ENCODE measurements at regions not wholly inside any gene's neighbourhood (a gene's known extent, or its start where the extent isn't known, plus 50 kb on each side); places are given as distances from the start of the nearest gene placed in this dataset.
"Not testable (repeated sequence)": the region's sequence is repeated elsewhere in the genome, so short reads cannot be mapped to it uniquely, and the experiment has no call there.

- no peak for DNase-seq (ENCODE audit: low read depth)
Measured at GRCh38 chr4:97235521-97235920, 907.8 kb downstream of the STPG2 start.

DNA sequence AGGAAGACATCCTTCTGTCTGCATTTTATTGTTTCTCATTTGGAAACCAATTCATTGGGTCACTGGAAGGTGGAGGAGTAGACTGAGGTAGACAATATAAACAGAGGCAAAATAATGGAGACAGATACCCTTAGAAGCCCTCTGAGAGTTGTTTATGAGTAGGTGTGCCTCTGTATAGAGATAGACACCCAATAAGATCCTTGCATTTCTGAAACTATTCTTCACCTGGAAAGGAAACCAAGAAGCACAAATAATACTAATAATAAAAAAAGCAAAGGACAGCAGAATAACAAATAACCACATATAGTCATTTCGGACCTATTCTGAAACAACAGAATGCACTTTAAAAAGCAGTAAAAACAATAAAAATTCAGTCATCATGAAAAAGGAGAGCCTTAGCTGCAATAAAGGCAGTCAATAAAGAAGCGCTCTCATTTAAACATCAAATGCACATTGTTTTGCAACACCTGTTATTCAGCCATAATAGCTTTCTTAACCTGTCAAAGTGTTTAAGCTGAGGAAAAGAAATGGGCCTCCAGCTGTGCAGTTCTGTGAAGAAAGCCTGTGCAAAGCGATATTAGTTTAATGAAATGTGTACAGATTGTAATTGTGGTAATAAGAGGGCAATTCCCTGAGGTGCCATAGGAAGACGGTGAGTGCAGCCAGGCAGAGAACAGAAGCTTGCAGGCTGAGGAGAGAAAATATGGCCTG lies 904.2 kb downstream of the STPG2 start:
- no peak for DNase-seq (ENCODE audit: low read depth)

GRCh38 chr4:97239667-97239997 lies 903.6 kb downstream of the STPG2 start:
- no peak for DNase-seq (ENCODE audit: low read depth)

DNA sequence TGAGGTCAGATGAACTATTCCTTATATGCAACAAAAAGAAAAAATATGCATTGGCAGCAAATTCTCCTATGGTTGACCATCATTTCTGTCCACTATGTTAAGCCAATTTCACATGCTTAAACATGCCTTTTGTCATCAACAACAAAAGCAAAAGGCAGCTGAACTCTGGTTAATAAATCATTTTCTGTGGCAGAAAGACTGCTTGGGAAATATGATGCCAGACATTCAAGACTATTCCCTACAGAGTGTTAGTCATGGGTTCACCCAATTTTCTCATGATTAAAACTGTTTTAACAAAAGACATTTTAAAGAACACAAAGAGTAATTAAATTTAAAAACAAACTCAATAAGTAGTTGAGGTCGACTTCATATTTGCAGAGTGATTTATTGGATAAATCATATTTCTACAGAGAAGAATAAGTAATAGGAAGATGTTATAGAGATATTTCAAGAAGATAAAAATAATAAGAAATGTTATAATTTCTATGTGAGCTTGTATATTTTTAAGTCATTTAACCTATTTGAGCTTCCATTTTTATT lies 890.6 kb downstream of the STPG2 start:
- no peak for DNase-seq (ENCODE audit: low read depth)

GRCh38 chr4:97262769-97263168 lies 880.5 kb downstream of the STPG2 start:
- no peak for DNase-seq (ENCODE audit: low read depth)

DNA sequence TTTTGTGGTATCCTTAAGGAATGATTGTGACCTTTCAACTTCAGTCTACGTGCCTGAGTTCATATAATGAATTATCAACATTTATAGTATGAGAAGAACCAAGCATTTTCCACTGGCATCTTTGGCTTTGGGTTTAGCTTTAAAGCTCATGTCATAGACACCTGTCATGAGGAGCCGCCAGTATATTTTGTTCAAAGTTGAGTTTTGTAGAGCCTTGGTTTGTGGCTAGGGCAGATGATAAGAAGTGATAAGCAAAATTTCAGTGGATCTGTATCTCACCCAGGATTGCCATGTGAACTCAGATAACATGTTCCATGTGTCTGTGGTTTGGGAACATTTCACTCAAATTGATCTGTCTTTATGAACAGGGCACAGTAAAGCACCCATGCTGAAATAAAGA lies 873.2 kb downstream of the STPG2 start:
- DNase-seq (ENCODE audit: low read depth): no peak

DNA sequence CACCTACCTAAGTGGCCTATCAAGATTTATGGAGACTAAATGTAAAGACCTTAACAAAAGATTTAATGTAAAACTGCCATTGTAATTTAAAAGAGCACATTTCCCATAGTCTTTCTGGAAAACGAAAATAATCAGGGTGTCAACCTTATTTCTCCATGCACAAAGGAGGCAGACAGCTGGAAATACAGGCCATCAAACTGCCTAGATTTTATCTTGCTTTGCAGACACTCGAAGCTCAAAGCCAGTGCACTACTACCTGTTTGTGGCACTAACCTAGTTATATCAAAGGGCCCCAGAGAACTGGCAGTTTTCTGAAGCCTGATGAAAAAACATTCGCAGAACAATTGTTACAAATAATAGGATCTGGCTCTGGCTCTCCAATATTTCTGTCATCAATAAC lies 863.9 kb downstream of the STPG2 start:
- DNase-seq (ENCODE audit: low read depth): no peak

DNA sequence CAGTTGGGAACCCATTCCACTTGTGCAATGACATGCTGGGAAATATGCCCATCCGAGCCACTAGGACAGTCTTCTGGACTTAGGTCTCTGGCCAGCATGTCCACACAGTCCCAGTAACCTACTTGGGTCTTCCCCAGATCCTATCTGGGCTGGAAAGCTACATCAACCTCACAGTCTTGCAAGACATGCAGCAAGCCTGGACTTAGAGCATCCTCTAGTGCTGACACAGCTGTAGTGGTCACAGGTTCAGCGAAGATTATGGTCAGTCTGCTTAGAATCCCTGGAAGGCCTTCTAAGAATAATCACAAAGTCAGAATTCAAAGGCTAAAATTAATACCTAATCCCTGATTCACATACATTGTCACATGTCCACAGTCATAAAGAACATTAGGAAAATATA lies 842.7 kb downstream of the STPG2 start:
- DNase-seq (ENCODE audit: low read depth): no peak

- no peak for DNase-seq (ENCODE audit: low read depth)
Measured at GRCh38 chr4:97305351-97305750, 837.9 kb downstream of the STPG2 start.

DNA sequence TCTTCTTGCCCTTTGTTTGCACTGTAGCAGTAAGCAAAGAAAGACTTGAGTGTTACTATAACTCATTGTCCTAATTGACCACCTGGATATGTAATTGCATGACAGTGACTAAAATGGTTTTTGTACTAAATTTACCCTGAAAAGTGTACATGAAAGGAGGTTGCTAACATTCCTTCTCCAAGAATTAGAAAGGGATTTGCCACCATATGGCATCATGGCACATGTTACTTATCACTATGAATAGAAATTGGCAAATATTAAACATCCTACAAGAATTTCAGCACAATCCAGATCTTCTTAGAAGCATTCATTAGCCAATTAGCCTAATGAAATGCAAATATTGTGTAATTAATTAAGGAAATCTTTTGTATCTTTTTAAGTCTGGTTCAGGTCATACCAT lies 834.2 kb downstream of the STPG2 start:
- DNase-seq (ENCODE audit: low read depth): no peak

GRCh38 chr4:97317201-97317600 lies 826.1 kb downstream of the STPG2 start:
- DNase-seq (ENCODE audit: low read depth): no peak

- no peak for DNase-seq (ENCODE audit: low read depth)
Measured at GRCh38 chr4:97317671-97318070, 825.6 kb downstream of the STPG2 start.

DNA sequence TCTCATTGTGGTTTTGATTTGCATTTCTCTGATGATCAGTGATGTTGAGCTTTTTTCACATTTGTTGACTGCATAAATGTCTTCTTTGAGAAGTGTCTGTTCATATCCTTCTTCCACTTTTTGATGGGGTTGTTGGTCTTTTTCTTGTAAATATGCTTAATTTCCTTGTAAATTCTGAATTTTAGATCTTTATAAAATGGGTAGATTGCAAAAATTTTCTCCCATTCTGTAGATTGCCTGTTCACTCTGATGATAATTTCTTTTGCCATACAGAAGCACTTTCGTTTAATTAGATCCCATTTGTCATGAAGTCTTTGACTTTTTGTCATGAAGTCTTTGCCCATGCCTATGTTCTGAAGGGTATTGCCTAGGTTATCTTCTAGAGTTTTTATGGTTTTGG lies 817.5 kb downstream of the STPG2 start:
- DNase-seq (ENCODE audit: low read depth): not testable (repeated sequence)

GRCh38 chr4:97330917-97331316 lies 812.4 kb downstream of the STPG2 start:
- DNase-seq (ENCODE audit: low read depth): no peak

DNA sequence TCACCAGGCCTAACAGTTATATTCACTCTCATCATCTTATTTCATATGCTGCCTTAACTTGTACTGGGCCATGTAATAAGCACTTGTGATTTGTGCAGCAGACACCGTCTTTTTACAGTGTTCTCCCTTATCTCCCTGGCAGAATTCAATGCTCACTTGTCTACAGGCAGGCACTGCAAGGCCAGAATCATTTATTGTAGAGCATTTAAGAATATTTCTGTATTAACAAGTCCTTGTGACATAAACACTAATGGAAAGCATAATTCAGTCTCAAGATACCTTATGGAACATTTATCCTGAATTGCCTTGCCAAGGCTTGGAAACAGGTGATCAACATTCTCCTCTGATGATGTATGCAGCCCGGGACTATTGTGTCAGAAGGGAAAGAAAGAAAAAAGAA lies 808.9 kb downstream of the STPG2 start:
- no peak for DNase-seq (ENCODE audit: low read depth)

DNA sequence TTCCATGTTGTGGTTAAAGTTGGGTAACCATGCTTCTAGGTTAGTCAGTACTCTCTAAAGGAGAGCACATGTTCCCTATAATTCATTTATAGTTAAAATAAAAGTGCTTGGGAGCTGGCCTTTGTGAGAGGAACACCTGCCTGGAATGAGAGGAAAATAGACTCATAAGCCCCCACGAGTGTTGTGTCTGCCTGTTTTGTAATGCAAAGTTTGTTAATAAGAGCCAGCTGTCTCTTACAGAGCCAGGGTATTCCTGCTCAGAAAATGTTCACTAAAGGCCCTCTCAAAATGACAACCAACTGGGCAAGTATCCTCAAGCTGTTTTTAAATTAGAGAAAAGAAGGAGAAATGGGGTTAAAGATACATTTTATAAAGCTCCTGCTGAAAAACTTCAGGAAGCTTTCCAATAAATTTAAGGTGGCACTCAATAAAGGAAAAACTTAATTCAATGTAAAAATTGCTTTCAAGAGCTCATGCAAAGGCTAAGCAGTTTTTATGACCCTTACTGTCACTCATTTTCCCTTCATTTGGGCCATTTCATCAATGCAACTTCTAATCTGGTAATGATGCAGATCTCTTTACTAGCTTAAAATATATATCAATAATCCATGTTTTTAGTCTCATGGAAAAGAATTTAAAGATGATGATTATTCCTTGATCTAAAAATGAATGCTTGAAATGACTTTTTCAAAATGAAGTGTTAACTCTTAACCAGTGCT lies 793.6 kb downstream of the STPG2 start:
- DNase-seq (ENCODE audit: low read depth): no peak

- no peak for DNase-seq (ENCODE audit: low read depth)
Measured at GRCh38 chr4:97353876-97354275, 789.4 kb downstream of the STPG2 start.

DNA sequence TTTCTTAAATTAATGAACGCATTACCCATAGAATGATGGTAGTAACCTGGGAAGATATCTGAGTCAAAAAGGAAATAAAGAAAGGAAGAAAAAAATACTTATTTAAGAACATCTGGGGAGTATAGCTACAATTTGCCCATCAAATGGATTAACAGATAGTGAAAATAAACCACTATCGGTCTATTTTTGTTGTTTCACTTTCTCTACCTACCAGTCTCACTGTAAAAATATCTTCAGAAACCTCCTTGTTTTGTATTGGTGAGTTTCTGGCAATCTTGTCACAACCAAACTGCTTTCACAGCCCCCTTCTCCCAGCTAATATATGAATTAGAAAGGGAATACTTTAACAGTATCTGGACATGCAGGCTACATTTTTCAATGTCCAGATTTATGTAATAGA lies 783.5 kb downstream of the STPG2 start:
- DNase-seq (ENCODE audit: low read depth): no peak

DNA sequence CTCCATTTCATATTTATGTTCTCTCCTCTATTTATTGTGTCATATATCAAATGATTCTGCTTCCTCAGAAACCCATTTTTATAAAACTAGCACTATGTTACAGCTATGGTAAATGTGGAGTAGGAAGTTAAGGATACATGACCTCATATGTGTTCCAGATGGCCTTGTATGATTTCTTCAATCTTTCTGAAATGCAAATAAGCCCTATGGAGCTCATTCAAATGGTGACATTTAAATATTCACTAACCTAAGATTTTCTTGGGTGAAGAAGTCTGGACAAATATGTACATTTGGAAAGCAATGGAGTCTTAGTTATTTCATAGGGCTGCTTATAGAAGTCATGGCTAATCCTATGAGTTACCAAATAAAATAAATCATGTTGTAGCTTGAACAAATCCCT lies 782.5 kb downstream of the STPG2 start:
- DNase-seq (ENCODE audit: low read depth): no peak

- no peak for DNase-seq (ENCODE audit: low read depth)
Measured at GRCh38 chr4:97367878-97368277, 775.4 kb downstream of the STPG2 start.

DNA sequence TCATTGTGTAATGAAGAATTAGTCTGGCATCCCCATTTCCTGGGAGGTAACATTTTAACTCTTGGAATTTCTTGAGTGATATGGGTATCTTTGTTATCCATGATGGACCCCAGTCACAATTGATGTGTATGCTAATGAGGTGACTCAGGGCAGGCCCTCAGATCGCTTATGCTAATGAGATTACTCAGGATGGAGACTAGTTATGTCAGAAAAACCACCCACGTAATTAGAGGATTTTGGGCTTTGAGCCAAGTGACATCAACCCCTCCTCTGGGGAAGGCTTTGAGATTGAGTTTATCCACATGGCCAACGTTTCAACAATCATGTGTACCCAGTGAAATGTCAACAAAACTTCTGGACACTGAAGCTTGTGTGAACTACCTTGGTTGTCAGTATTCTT lies 772.7 kb downstream of the STPG2 start:
- no peak for DNase-seq (ENCODE audit: low read depth)

- no peak for DNase-seq (ENCODE audit: low read depth)
Measured at GRCh38 chr4:97374526-97374925, 768.8 kb downstream of the STPG2 start.

- no peak for DNase-seq (ENCODE audit: low read depth)
Measured at GRCh38 chr4:97386969-97387368, 756.3 kb downstream of the STPG2 start.

DNA sequence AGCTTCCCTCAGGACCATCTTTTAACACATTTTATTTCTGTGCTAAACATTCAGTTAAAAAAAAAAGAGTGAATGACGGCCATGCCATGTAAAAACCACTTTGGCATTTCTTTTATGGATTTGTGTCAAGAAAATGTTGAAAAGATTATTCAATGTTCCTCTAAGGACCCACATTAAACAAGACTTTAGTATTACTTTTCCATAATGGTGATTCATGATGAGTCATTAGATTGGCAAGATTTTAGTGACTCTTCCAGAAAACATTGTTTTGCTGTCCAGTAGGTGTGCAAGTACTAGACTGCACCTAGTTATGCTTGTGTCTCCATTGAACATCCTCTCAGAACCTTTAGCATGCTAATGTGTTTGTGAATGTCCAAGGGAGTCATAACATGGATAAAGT lies 748.6 kb downstream of the STPG2 start:
- DNase-seq (ENCODE audit: low read depth): no peak

Data from stromal cell of bone marrow (primary cell).